SU-DHL-6 (cell line): ENCODE measurements at regions not wholly inside any gene's neighbourhood (a gene's known extent, or its start where the extent isn't known, plus 50 kb on each side); places are given as distances from the start of the nearest gene placed in this dataset.

Experiments used
- H2AFZ ChIP-seq: fragments of 200-600 bp; sonication (generic); 2 replicates; pipeline ENCODE4 v1.6.1; 2014; ENCODE audit warnings: low read depth, mild to moderate bottlenecking, moderate library complexity, mixed read lengths, antibody characterized with exemption, low read length; ENCODE audit not compliant: severe bottlenecking
- H3F3A ChIP-seq: fragments of 200-600 bp; shearing (Covaris generic); 2 replicates; pipeline ENCODE4 v1.6.0; 2016; ENCODE audit warnings: antibody characterized with exemption, mild to moderate bottlenecking; ENCODE audit not compliant: insufficient read depth
- H3K27ac ChIP-seq: fragments of 200-600 bp; sonication (generic); 2 replicates; pipeline ENCODE4 v1.5.1; 2016; ENCODE audit warnings: low read depth, mild to moderate bottlenecking, low read length, moderate library complexity, mixed read lengths
- H3K27me3 ChIP-seq: fragments of 200-600 bp; sonication (generic), shearing (Covaris generic); 2 replicates; pipeline ENCODE4 v1.6.0; 2014; ENCODE audit warnings: mild to moderate bottlenecking, low read length
- H3K36me3 ChIP-seq: fragments of 200-600 bp; sonication (generic); 2 replicates; pipeline ENCODE4 v1.6.1; 2014; ENCODE audit warnings: mild to moderate bottlenecking, low read length, mixed read lengths
- H3K4me2 ChIP-seq: fragments of 300-600, 200-600 bp; shearing (Covaris generic), sonication (generic); 2 replicates; pipeline ENCODE4 v1.6.0; 2014; ENCODE audit warnings: low read length, low read depth, mild to moderate bottlenecking; ENCODE audit not compliant: poor library complexity, severe bottlenecking
- H3K4me3 ChIP-seq: fragments of 200-600 bp; sonication (generic); 2 replicates; pipeline ENCODE4 v1.5.1; 2014; ENCODE audit warnings: antibody characterized with exemption, low read length, mild to moderate bottlenecking, mixed read lengths; ENCODE audit not compliant: insufficient read depth, poor library complexity, severe bottlenecking
- H3K79me2 ChIP-seq: fragments of 200-600 bp; sonication (generic); 2 replicates; pipeline ENCODE4 v1.6.1; 2014; ENCODE audit warnings: mild to moderate bottlenecking, low read length, moderate library complexity; ENCODE audit not compliant: insufficient read depth
- H3K9ac ChIP-seq: fragments of 200-600 bp; sonication (generic); 2 replicates; pipeline ENCODE4 v1.7.0; 2014; ENCODE audit warnings: mild to moderate bottlenecking, low read length
- H3K9me2 ChIP-seq: fragments of 200-600 bp; sonication (generic); replicated peaks from 2 replicates; pipeline ENCODE4 v1.6.1; 2014; ENCODE audit warnings: low read length; ENCODE audit not compliant: insufficient read depth
- H3K9me3 ChIP-seq: fragments of 200-600 bp; sonication (generic); 2 replicates; pipeline ENCODE4 v1.6.1; 2014; ENCODE audit warnings: low read length, mixed read lengths; ENCODE audit not compliant: insufficient read depth
- H4K20me1 ChIP-seq: fragments of 200-600 bp; sonication (generic); 2 replicates; pipeline ENCODE4 v1.6.1; 2014; ENCODE audit warnings: low read depth, mild to moderate bottlenecking, antibody characterized with exemption, low read length, moderate library complexity, mixed read lengths
- CTCF ChIP-seq: fragments of 200-600 bp; sonication (generic); IDR thresholded peaks from one replicate; pipeline ENCODE4 v1.5.1; 2017; ENCODE audit warnings: antibody characterized with exemption, mild to moderate bottlenecking, low read length, moderate library complexity; ENCODE audit not compliant: insufficient read depth, poor library complexity, severe bottlenecking
- EZH2phosphoT487 ChIP-seq: fragments of 200-600 bp; sonication (generic), shearing (Covaris generic); conservative IDR thresholded peaks from 2 replicates; pipeline ENCODE4 v1.6.1; 2018; ENCODE audit warnings: mild to moderate bottlenecking, antibody characterized with exemption, low read length, moderate library complexity, mixed read lengths

- Histone ChIP-seq H4K20me1 (no peaks in the 10 kb centered on the region), H3K9ac (no peak overlapping the region), H3K27ac (no peak overlapping the region), H2AFZ (no peak overlapping the region), H3K4me2 (no peak overlapping the region), H3K27me3 (no peaks in the 10 kb centered on the region), H3K9me3 (no peaks in the 10 kb centered on the region), H3K9me2 (no peaks in the 10 kb centered on the region), H3F3A (no peaks in the 10 kb centered on the region), H3K79me2 (no peaks in the 10 kb centered on the region), H3K4me3 (no peak overlapping the region), H3K36me3 (no peaks in the 10 kb centered on the region)
- TF ChIP-seq CTCF (no peak), EZH2phosphoT487 (no peak)
Observed at GRCh38 chr3:135834465-135834864, 131.1 kb upstream of the PPP2R3A start.

- H3K4me2 ChIP-seq = no peak overlapping the region
- no peaks in the 10 kb centered on the region for H3K27me3 ChIP-seq
- no peak overlapping the region for H3K27ac ChIP-seq
- no peak overlapping the region for H3K9ac ChIP-seq
- H3K9me2 ChIP-seq = no peaks in the 10 kb centered on the region
- H2AFZ ChIP-seq = no peak overlapping the region
- no peaks in the 10 kb centered on the region for H3K36me3 ChIP-seq
- TF ChIP-seq EZH2phosphoT487 (no peak), CTCF (no peak)
- no peaks in the 10 kb centered on the region for H3K79me2 ChIP-seq
- no peak overlapping the region for H3K4me3 ChIP-seq
- no peaks in the 10 kb centered on the region for H3K9me3 ChIP-seq
- no peaks in the 10 kb centered on the region for H4K20me1 ChIP-seq
- no peaks in the 10 kb centered on the region for H3F3A ChIP-seq
Observed at GRCh38 chr3:135837977-135838631, 127.4 kb upstream of the PPP2R3A start.

- H3K9ac ChIP-seq = no peak overlapping the region
- no peak overlapping the region for H3K4me3 ChIP-seq
- H3K9me3 ChIP-seq = no peaks in the 10 kb centered on the region
- no peaks in the 10 kb centered on the region for H3K9me2 ChIP-seq
- H3K27ac ChIP-seq = no peak overlapping the region
- no peaks in the 10 kb centered on the region for H3K36me3 ChIP-seq
- no peaks in the 10 kb centered on the region for H3K27me3 ChIP-seq
- no peaks in the 10 kb centered on the region for H3F3A ChIP-seq
- H3K4me2 ChIP-seq = no peak overlapping the region
- no peak for TF ChIP-seq EZH2phosphoT487
- TF ChIP-seq CTCF = no peak
- no peak overlapping the region for H2AFZ ChIP-seq
- H4K20me1 ChIP-seq = no peaks in the 10 kb centered on the region
- no peaks in the 10 kb centered on the region for H3K79me2 ChIP-seq
Observed at GRCh38 chr3:135840436-135840835, 125.1 kb upstream of the PPP2R3A start.
